ENCODE measurements at regions not wholly inside any gene's neighbourhood (a gene's known extent, or its start where the extent isn't known, plus 50 kb on each side); places are given as distances from the start of the nearest gene placed in this dataset.

GRCh38 chr10:7507887-7508726, 97.3 kb upstream of the SFMBT2 start:
- 73 to 85% methylated on average over 13 of the region's 13 CpGs for WGBS, 2 donors
- no peak for DNase-seq (ENCODE audit: low spot score in 2 of 2)
- TF ChIP-seq POLR2A (IDR thresholded peaks at IDR 0.05): no peak
- TF ChIP-seq CTCF (IDR thresholded peaks at IDR 0.05): no peak
- no peak overlapping the region for H3K4me3 ChIP-seq (ENCODE audit: low read depth, poor library complexity, severe bottlenecking)
- intact Hi-C loops (cut with DNase I; ENCODE audit: low total_unique reads): no loop called here

- intact Hi-C loops (cut with DNase I; ENCODE audit: low total_unique reads): no loop called here
- DNase-seq (ENCODE audit: low spot score in 2 of 2): no peak
- TF ChIP-seq CTCF (IDR thresholded peaks at IDR 0.05): no peak
- TF ChIP-seq POLR2A (IDR thresholded peaks at IDR 0.05): no peak
- no peak overlapping the region for H3K4me3 ChIP-seq (ENCODE audit: low read depth, poor library complexity, severe bottlenecking)
- whole genome bisulfite sequencing, 2 donors: 93 to 97% methylated on average over 3 of the region's 3 CpGs
Measured at GRCh38 chr10:7506571-7506970, 95.7 kb upstream of the SFMBT2 start.

- H3K4me3 ChIP-seq (ENCODE audit: low read depth, poor library complexity, severe bottlenecking): no peak overlapping the region
- DNase-seq (ENCODE audit: low spot score in 2 of 2): no peak
- TF ChIP-seq POLR2A (IDR thresholded peaks at IDR 0.05) (no peak), CTCF (IDR thresholded peaks at IDR 0.05) (no peak)
- intact Hi-C loops (cut with DNase I; ENCODE audit: low total_unique reads): no loop called here
- WGBS, 2 donors: 67 to 79% methylated on average over 2 of the region's 2 CpGs
Measured at GRCh38 chr10:7505196-7505595, 94.4 kb upstream of the SFMBT2 start.

- WGBS, 2 donors: 70 to 80% methylated on average over 4 of the region's 4 CpGs
- H3K4me3 ChIP-seq (ENCODE audit: low read depth, poor library complexity, severe bottlenecking): no peak overlapping the region
- intact Hi-C loops (cut with DNase I; ENCODE audit: low total_unique reads): no loop called here
- TF ChIP-seq POLR2A (IDR thresholded peaks at IDR 0.05) (no peak), CTCF (IDR thresholded peaks at IDR 0.05) (no peak)
- DNase-seq (ENCODE audit: low spot score in 2 of 2): no peak
Measured at GRCh38 chr10:7503190-7503589, 92.4 kb upstream of the SFMBT2 start.

- H3K4me3 ChIP-seq (ENCODE audit: low read depth, poor library complexity, severe bottlenecking): no peak overlapping the region
- 89% methylated on average over 12 of the region's 12 CpGs for WGBS, 2 donors
- no peak for TF ChIP-seq POLR2A (IDR thresholded peaks at IDR 0.05)
- intact Hi-C loops (cut with DNase I; ENCODE audit: low total_unique reads): no loop called here
- DNase-seq (ENCODE audit: low spot score in 2 of 2): no peak
Measured at GRCh38 chr10:7501157-7501556, 90.3 kb upstream of the SFMBT2 start.

- intact Hi-C loops (cut with DNase I; ENCODE audit: low total_unique reads): no loop called here
- DNase-seq (ENCODE audit: low spot score in 2 of 2): no peak
- H3K4me3 ChIP-seq (ENCODE audit: low read depth, poor library complexity, severe bottlenecking): no peak overlapping the region
- 93 to 94% methylated on average over 5 of the region's 5 CpGs for WGBS, 2 donors
- TF ChIP-seq CTCF (IDR thresholded peaks at IDR 0.05) (no peak), POLR2A (IDR thresholded peaks at IDR 0.05) (no peak)
Measured at GRCh38 chr10:7498111-7498510, 87.3 kb upstream of the SFMBT2 start.
